Putamen (tissue), 1 donor: ENCODE measurements at regions not wholly inside any gene's neighbourhood (a gene's known extent, or its start where the extent isn't known, plus 50 kb on each side); places are given as distances from the start of the nearest gene placed in this dataset.

Source experiments
- DNase-seq: peaks from one replicate; pipeline ENCODE4 v3.0.0-alpha.2; 2016; ENCODE audit warnings: low spot score

DNA sequence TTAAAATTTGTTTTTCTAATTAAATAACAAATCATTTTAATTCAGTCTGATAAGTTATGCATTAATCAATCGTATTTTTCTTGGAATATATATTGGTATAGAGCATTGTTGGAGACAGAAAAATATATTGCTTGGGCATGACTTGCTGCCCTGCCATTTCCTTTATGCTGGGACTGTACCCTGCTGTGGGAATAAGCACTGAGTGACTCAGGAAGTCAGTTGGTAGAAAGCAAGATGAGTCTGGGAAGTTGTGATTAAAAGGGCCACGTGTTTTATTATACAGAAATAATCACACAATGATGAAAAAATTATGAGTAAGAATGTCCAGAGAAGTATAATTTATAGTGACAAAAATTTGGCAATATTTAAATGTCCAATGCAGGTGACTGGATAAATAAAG is 139.5 kb downstream of the KIF18A start:
- DNase-seq, result no peak

DNA sequence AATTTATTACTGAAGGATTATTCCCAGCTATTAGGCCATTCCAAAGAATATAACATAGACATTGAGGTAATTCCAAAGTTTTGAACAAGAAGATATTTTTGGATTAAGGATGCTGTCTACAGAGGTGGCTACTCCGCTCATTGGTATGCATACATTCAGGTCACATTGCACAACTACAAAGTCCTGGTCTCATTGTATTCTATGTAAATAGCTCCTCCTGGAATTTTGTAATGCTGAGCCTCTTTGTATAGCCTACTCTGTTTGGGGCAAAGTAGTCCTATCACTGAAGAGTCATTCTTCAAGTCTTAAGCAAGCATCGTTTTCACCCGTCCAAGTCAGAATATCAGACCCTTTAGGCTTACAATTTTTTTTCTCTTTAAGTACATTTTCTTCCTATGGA is 142.4 kb downstream of the KIF18A start:
- no peak for DNase-seq

DNA sequence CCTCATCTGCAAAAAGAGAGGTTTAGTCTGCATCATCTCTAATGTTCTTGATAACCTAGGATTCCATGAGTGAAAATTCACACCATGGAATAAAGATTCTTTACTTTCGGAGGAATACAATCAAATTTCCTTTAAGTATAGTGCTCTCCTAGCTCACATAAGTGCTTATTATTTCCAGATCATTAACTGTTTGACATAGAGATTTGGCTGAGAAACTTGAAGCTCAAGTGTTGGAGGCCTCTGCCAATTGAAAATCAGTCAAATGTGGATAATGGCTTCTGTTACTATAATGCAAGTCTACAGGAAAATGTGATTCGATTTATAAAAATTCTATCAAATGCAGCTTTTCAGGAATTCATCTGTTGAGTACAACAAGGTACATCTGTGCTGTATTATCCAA is 144.6 kb downstream of the KIF18A start:
- DNase-seq, result no peak

DNA sequence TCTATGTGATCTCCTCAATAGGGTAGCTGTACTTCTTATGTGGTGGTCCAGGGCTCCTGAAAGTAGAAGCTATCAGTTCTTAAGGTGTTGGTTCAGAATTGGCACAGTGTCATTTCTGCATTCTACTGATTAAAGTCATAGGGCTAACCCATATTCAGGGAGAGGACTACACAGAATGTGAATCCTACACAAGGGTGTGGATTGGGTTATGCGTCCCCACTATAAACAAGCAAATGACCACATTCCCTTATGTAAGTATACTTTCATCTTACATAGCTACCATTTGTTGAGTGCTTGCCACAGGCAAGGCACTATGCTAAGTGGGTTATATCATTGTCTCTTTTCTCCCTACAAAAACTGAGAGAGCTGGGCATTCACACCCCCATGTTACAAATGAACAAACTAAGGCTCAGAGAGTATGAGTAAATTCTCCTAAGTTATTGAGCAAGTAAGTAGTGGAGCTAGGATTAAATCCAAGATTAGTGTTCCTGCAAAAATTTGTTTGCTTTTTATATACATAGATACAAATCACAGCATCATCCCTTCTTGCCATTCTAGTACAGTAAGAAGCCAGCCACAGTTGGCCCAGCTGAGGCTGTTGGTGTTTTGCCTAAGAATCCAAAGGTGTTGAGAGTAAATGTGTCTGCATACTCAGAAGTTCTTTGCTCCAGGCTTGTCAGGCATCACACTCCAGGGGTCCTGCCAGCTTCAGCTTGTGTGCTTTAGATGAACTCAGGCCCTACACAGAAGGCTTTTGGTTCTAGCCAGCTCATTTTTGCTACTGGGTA is 157.8 kb downstream of the KIF18A start:
- no peak for DNase-seq

DNA sequence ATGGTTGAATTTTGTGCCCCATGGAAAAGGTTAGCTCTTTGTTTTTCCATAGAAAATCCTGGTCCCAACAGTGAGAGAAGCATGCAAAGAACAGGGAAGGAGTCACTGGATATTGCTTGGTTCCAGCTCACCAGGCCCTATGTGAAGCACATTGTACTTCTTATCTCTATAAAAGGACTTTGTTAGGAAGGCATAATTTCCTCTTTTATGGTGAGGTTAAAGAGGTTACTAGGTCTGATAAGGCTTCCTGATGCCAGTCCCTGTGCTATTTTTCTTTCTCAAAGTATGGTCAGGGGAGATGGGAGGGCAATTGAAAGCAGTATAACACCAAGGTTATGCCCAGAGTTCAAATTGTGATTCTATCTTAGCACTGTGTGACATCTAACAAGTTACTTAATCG is 162.6 kb downstream of the KIF18A start:
- no peak for DNase-seq

DNA sequence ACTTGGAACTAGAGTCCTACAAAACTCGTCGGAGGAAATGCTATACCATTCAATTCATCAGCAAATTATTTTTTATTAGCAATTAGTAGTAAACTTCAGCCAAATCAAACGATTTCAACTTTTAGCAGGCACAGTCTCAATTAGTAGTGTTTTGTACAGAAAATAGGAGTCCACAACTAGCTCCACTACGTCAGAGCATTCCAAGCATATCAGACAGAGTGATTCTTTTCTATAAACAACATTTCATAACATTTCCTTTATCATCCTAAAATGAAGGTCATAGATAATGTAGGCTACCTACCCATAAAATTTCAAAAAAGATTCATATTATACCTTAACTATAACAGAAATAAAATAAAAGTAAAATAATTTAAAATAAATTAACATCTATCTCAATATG is 169.9 kb downstream of the KIF18A start:
- DNase-seq, result no peak

DNA sequence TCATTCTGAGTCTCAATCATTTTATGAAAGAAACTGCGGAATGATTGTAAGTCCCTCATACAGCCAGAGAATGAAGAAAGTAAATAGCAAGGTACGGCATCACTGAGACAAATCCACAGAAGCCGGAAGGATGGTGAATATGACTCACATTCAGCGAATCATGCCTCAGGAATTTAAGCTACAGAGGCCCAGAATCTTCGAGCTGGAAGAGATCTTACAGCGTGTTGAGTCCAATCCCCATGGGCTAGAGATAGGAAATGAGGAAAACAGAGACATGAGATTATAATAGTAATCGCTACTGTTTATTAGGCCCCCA is 173.2 kb downstream of the KIF18A start:
- no peak for DNase-seq

DNA sequence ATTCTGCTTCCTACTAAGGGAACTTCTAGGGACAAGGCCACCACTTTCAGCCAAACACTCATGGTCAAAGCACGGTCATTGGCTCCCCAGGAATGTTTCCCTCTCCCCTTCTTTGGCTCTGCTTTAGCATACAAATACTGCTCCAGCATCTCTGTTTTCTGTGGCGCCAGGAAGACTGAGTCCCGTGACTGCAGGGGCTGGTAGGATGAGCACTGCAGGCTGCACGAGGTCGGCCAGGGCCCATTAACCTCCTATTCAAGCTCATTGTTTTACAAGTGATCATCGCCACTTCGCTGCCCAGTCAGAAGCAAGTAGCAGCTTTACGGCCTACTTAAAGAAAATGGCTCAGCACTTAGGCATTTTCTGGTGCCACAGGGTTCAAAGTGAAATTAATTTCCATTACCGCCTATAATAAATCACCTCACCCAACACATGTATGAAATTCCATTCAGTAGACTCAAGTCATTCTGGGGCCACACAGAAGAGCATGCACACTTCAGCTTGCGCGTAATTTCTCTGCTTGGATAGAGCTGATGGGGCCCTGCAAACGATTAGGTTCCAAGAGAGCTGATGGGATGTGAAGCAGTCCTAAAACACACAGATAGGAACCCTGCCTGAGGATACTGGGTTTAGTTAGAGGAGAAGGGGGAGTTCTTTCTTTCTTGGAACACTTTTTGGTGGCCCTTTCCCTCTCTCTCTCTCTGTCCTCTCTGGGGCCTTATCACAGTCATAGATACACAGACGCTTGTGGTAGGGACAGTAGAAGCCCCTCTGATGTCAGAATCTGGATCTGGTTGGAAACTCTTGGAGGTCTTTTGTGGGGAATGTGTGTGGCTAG is 173.7 kb downstream of the KIF18A start:
- no peak for DNase-seq

DNA sequence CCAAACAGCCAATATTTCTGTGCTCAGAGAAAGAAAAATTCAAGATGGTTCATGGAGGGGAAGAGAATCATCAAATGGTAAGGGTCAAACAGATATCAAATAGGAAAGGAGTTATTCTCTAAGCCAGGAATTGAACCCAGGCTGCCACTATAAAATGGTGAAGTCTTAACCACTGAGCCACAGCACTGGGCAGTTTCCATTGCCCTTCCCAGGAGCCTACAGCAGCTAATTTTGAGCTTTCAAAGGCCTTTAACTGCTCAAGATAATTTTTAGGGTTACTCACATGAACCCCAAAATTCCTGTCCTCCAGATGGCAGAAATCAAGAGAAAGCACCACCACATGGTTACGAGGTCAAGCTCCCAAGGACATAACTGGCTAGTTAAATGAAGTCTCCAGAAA is 176.2 kb downstream of the KIF18A start:
- no peak for DNase-seq

DNA sequence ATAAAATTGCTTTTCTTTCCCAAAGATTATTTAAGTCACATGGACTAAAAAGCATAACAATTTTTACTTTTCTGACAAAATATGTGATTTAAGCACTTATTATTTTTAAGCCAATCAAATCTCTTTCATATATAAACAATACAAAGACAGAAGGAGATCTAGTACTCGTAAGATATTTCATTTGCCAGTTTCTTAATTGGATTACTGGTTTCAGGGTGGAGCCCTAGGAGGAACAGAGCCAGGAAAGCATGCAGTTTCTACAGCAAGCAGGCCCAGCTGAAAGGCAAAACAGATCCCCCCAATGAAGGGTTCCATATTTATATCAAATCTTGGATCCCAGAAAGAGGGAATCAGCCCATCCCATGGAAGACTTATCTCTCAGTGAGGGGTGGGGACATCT is 177.0 kb downstream of the KIF18A start:
- no peak for DNase-seq

DNA sequence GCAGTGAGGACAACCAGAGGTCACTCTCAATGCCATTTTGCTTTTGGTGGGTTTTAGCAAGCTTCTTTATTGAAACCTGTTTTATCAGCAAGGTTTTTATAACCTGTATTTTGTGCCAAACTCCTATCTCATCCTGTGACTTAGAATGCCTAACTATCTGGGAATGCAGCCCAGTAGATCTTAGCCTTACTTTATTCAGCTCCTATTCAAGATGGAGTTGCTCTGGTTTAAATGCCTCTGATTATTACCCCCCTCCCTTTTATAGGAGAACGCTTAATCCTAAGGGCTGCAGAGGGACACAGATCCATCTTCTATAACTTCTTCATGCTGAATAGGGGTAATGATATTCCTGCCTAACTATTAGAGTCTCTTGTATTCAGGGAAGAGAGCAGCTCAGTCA is 179.1 kb downstream of the KIF18A start:
- DNase-seq, result no peak

DNA sequence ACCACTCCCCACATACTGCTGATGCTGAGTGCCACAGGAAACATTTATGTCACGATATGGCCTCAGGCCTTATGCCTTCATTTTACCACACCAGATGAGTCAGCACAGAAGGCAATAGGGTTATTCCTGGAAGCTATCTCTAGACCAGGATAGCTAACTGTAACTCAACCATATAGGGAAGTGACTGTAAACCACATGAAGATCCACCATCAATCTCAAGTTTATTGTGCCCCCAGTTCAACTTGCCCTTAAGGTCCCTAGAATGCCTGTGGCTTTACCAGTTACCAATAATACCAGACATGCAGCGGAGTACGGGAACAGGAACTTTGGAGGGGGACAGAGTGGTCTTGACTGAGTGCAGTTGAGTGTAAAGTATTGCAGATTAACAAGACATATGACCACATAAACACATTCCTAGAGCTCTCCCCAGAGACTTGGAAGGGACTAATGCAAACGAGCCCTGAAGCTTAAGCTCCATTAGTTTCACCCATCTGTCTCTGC is 180.9 kb downstream of the KIF18A start:
- no peak for DNase-seq

DNA sequence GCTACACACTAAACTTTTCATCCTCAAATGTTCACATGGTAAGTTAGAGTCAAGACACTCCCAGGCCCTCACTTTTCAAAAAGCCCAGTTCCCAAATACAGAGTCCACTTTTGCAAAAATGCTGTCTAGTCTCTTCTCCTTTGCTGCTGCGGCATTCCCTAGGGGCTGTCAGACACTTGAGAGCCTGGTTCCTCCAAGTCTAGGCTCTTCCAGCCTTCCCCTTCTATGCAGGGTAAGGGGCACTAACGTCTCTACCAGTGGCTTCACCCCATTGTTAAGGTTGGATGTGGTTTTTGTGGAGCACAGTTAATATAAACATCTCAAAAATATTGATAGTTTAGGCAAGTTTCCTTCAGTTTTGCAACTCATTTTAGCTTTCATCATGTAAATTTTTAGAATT is 181.5 kb downstream of the KIF18A start:
- DNase-seq, result no peak

DNA sequence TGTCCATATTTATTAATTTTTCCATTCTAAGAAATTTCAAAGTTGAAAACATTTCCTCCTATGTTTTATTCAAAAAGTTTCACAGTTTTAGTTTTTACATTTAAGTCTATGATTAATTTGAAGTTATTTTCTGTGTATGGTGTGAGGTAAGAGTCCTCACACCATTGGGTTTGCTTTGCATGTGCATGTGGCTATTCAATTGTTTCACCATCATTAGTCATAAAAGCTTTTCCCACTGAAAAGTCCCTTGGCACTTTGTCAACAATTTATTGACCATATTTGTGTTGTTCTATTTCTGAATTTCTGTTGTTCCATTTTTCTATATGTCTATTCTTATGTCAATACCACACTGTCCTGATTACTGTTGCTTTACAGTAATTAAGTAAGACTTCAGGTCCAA is 186.5 kb downstream of the KIF18A start:
- DNase-seq, result no peak

DNA sequence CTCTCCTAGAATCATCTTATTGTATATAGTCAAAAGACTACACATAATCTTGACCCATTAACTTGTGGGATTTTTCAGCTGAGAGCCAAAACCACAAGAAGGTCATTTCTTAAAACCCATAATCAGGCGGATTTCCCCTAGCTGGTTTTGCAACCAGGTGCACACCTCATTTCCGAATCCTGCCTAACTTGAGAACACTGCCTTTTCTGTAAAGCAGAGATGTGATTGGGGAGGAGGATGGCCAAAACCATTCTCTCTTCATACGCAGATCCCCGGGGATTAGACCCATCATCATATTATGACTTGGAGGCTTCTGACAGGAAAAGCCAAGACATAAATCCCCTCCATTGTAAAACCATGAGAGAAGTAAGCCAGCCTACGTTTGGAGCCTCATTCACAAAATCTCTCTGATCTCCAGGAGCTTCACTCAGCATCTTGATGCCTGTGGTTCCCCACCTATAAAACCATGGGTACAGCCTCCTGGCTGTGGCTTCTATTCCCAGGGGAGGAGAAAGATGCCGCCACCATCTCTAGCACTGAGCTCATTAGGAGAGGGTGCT is 191.3 kb downstream of the KIF18A start:
- no peak for DNase-seq

DNA sequence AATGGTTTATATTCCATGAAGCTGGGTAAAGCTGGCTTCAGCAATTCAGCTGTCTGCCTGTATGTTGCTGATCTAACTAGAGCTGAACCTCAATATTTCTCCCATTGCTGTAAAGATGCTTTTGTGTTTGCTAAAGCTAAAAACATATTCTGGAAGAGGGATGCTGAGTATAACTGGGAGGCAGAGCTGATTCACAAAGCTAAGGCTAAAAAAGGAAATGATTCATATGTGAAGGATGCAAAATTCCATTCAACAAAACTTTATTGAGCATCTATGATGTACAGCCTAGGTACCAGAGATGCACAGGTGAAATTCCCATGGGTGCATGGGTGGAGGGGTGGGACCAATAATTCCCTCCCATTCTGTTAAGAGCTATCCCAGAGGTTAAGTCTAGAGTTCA is 193.9 kb downstream of the KIF18A start:
- no peak for DNase-seq

DNA sequence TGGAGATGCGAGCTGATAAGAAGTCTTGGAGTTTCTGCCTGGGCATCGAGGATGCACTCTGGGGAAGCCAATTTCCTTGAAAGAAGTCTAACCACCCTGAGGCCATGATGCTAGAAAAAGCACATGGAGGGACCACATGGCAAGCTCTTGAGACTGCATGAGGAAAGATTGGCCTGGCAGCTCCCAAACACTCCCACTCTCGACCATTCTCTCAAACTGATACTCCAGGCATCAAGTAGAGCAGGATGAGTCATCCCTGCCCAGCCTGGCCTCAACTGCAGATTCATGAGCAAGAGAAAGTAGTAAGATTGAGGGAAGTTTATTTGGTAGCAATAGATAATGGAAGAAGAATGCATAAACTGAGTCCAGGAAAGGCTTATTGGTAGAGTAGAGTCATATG is 194.3 kb downstream of the KIF18A start:
- no peak for DNase-seq

DNA sequence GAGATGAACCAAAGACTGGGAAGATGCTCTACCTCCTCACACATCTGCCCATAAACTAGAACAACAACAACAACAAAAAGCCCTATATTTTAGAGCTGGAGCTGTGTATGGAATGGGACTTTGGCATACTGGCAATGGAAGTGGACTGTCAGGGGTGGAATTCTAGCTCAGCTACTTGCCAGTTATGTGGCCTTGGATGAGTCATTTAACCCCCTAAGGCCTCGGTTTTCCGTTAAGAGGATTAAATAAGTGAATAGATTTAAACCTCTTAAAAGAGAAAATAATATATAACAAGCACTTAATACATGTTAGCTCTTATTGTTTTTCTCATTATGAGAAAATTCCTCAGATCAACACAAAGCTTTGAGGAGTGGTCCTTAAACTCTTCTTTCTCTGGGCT is 195.0 kb downstream of the KIF18A start:
- DNase-seq, result no peak

DNA sequence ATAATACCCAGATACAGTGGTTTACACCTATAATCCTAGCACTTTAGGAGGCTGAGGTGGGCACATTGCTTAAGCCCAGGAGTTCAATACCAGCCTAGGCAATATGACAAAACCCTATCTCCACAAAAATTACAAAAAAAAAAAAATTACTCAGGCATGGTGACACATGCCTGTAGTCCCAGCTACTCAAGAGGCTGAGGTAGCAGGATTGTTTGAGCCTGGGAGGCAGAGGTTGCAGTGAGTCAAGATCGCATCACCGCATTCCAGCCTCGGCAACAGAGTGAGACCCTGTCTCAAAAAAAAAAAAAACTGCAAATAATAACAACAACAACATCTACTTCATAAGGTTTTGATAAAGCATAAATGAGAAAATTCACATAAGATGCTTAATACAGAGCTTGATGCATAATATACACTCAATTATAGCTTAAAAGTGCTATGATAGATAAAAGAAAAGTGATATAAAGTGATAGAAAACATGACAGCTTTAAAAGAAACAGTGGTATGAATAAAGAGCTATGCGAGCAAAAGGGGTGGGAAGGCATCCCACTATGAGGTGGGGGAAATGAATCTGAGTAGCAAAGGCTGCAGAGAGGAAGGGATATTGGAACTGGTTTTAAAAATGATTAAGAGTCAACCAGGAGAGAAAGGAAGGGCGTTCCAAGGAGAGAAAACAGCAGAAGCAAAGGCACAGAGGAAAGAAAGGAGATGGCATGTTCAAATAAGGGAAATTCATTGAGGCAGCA is 197.6 kb downstream of the KIF18A start:
- no peak for DNase-seq

DNA sequence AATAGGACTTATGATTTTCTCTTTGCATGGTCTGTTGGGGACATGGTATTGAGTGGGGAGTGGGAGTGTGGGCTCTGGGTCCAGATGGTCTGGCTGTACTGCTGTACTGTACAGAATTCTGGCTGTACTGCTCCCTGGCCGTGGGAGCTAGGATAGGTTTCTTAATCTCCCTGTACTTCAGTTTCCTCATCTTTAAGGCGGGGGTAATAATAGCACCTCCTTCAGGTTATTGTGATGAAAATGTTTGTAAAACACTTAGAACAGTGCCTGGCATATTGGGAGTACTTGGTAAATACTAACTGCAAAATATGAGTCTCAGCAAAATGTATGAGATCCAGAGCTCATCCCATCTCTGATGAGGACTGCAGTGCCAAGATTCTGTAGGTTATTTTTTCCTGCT is 198.6 kb downstream of the KIF18A start:
- no peak for DNase-seq

DNA sequence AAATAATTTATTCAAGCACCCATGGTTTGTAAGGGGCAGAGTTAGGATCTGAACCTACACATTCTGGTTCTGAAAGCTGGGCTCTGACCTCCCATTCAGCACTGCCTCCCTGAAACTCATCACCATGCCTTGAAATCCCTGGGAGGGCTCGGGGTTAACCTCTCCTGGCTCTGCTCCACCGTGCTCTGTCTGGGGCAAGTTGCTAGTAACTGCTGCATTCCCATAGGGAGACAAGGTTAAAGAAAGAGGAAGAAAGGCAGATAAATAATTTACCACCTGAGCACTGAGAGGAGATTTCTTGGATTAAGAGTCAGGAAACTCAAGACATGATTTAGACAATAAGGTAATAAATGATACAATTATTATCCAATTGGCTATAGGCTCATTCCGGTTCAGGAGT is 199.3 kb downstream of the KIF18A start:
- no peak for DNase-seq

DNA sequence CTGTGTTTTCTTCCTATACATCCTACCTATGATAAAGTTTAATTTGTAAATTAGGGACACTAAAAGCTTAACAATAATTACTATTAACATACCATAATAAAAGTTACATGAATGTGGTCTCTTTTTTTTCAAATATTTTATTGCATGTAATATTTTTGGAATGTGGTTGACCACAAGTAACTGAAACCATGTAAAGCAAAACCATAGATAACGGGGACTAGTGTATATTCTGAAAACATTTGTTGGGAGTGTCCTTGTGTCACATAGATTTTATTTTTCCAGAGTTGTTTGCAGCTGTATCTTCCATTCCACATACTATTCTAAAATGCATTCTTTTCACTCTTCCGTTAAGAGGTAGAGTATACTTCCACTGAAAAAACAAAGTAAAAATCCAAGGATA is 200.4 kb downstream of the KIF18A start:
- no peak for DNase-seq

DNA sequence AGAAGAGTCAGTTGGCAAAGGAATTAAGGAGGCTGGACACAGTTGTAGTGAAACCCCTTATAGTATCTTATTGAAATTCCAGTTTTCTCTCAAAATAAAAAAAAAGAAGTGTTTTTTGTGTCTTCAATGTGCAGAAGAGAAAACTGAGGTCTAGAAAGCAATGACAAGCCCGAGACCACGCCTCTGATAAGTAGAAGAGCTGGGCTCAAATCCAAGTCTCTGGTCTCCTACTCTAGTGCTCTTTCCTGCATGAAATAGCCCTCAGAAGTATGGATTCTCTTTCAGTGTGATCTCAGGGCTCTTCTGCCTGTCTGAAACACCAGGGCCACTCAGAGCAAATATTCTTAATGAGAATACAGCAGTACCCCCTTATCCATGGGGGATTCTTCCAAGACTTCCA is 200.9 kb downstream of the KIF18A start:
- no peak for DNase-seq
